ENCODE measurements at regions not wholly inside any gene's neighbourhood (a gene's known extent, or its start where the extent isn't known, plus 50 kb on each side); places are given as distances from the start of the nearest gene placed in this dataset.
"Not testable (repeated sequence)": the region's sequence is repeated elsewhere in the genome, so short reads cannot be mapped to it uniquely, and the experiment has no call there.

- DNase-seq (ENCODE audit: low read depth): no peak
These were observed 362.1 kb downstream of the GALC start for GRCh38 chr14:87630846-87631245.

GRCh38 chr14:87629788-87630187 lies 363.2 kb downstream of the GALC start:
- DNase-seq (ENCODE audit: low read depth): no peak

GRCh38 chr14:87628780-87629179 lies 364.2 kb downstream of the GALC start:
- no peak for DNase-seq (ENCODE audit: low read depth)

GRCh38 chr14:87628129-87628528 lies 364.9 kb downstream of the GALC start:
- DNase-seq (ENCODE audit: low read depth): no peak

- DNase-seq (ENCODE audit: low read depth): no peak
These were observed 366.7 kb downstream of the GALC start for GRCh38 chr14:87626266-87626665.

- DNase-seq (ENCODE audit: low read depth): no peak
These were observed 369.4 kb downstream of the GALC start for GRCh38 chr14:87623616-87624015.

- no peak for DNase-seq (ENCODE audit: low read depth)
These were observed 375.9 kb downstream of the GALC start for GRCh38 chr14:87617079-87617478.

- DNase-seq (ENCODE audit: low read depth): no peak
These were observed 376.9 kb downstream of the GALC start for GRCh38 chr14:87615822-87616679.

GRCh38 chr14:87615047-87615446 lies 377.9 kb downstream of the GALC start:
- DNase-seq (ENCODE audit: low read depth): no peak

- no peak for DNase-seq (ENCODE audit: low read depth)
These were observed 379.1 kb downstream of the GALC start for GRCh38 chr14:87613881-87614280.

- not testable (repeated sequence) for DNase-seq (ENCODE audit: low read depth)
These were observed 385.9 kb downstream of the GALC start for GRCh38 chr14:87607056-87607455.

GRCh38 chr14:87601036-87601435 lies 391.9 kb downstream of the GALC start:
- DNase-seq (ENCODE audit: low read depth): no peak

- DNase-seq (ENCODE audit: low read depth): no peak
These were observed 392.7 kb downstream of the GALC start for GRCh38 chr14:87600240-87600639.

GRCh38 chr14:87581298-87581697 lies 411.7 kb downstream of the GALC start:
- no peak for DNase-seq (ENCODE audit: low read depth)

GRCh38 chr14:87579036-87579435 lies 413.9 kb downstream of the GALC start:
- DNase-seq (ENCODE audit: low read depth): no peak

GRCh38 chr14:87575378-87575777 lies 417.6 kb downstream of the GALC start:
- no peak for DNase-seq (ENCODE audit: low read depth)

GRCh38 chr14:87573591-87573990 lies 419.4 kb downstream of the GALC start:
- DNase-seq (ENCODE audit: low read depth): no peak

- DNase-seq (ENCODE audit: low read depth): no peak
These were observed 425.2 kb downstream of the GALC start for GRCh38 chr14:87567618-87568295.

GRCh38 chr14:87566991-87567390 lies 426.0 kb downstream of the GALC start:
- DNase-seq (ENCODE audit: low read depth): no peak

- DNase-seq (ENCODE audit: low read depth): no peak
These were observed 445.4 kb downstream of the GALC start for GRCh38 chr14:87547536-87547935.

GRCh38 chr14:87542288-87542687 lies 450.7 kb downstream of the GALC start:
- no peak for DNase-seq (ENCODE audit: low read depth)

GRCh38 chr14:87540339-87540738 lies 452.6 kb downstream of the GALC start:
- no peak for DNase-seq (ENCODE audit: low read depth)

- no peak for DNase-seq (ENCODE audit: low read depth)
These were observed 463.9 kb downstream of the GALC start for GRCh38 chr14:87529081-87529480.

GRCh38 chr14:87526731-87527130 lies 466.3 kb downstream of the GALC start:
- no peak for DNase-seq (ENCODE audit: low read depth)
